NCI-H82 (cell line): ENCODE measurements at regions not wholly inside any gene's neighbourhood (a gene's known extent, or its start where the extent isn't known, plus 50 kb on each side); places are given as distances from the start of the nearest gene placed in this dataset.

Experiments used
- DNase-seq: peaks from one replicate; lab custom pipeline; 2025; lab: John Stamatoyannopoulos, UW

- no peak for DNase-seq
Observed at GRCh38 chr2:63784461-63784860, 57.2 kb upstream of the UGP2 start.

- peak; percentile 55 for DNase-seq
Observed at GRCh38 chr2:63785096-63785495, 56.6 kb upstream of the UGP2 start.

GRCh38 chr2:63786471-63786870 lies 55.2 kb upstream of the UGP2 start:
- no peak for DNase-seq

- DNase-seq: no peak
Observed at GRCh38 chr2:63788071-63788470, 53.6 kb upstream of the UGP2 start.

- no peak for DNase-seq
Observed at GRCh38 chr2:63789338-63790020, 52.2 kb upstream of the UGP2 start.

- no peak for DNase-seq
Observed at GRCh38 chr2:63790491-63790890, 51.2 kb upstream of the UGP2 start.

GRCh38 chr2:63790906-63791305 lies 50.8 kb upstream of the UGP2 start:
- DNase-seq: no peak

- no peak for DNase-seq
Observed at GRCh38 chr2:63791387-63791786, 50.3 kb upstream of the UGP2 start.
